Right lobe of liver (tissue), 4 donors: ENCODE measurements at regions not wholly inside any gene's neighbourhood (a gene's known extent, or its start where the extent isn't known, plus 50 kb on each side); places are given as distances from the start of the nearest gene placed in this dataset.

ENCODE experiments used
- POLR2A ChIP-seq: fragments of 450-650 bp; IDR thresholded peaks from one replicate; pipeline ENCODE4 v1.6.1; 2017; ENCODE audit warnings: antibody characterized with exemption, mild to moderate bottlenecking
- TF ChIP-seq, protein P1 (sequence below), 4 donors: fragments of 200-600 bp in 3 of 4; fragments of 450-650 bp in 1 of 4; IDR thresholded peaks; one replicate each; pipeline versions ENCODE4 v1.5.1 to v1.8.0; 2016 to 2022; ENCODE audit warnings: antibody characterized with exemption in 4 of 4, mild to moderate bottlenecking in 2 of 4
- donor health status: DM: no; HTN: no; CAD: no.
- donor health status: DM: no; HTN: no; CAD: no.
- donor health status: DM: no; HTN: yes; CAD: no.

DNA sequence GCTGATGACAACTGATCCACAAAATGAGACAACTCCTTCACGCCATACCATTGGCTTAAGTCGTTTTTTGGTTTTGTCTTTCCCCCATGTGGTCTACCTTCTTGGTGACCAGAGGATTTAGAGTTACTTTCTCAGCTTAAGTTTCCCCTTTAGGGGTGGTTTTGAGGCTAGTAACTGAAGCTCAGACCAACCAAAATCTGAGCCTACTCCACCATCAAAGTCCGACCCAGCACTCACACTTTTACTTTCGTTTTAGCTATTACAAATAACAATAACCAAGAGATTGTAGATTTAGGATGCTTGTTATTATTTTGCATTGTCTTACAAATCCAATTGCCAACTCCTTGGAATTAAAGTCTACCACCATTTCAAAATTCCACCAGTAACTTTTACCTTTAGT lies 130.6 kb upstream of the MDM1 start:
- no peak for TF ChIP-seq POLR2A
- TF ChIP-seq, protein P1, sequence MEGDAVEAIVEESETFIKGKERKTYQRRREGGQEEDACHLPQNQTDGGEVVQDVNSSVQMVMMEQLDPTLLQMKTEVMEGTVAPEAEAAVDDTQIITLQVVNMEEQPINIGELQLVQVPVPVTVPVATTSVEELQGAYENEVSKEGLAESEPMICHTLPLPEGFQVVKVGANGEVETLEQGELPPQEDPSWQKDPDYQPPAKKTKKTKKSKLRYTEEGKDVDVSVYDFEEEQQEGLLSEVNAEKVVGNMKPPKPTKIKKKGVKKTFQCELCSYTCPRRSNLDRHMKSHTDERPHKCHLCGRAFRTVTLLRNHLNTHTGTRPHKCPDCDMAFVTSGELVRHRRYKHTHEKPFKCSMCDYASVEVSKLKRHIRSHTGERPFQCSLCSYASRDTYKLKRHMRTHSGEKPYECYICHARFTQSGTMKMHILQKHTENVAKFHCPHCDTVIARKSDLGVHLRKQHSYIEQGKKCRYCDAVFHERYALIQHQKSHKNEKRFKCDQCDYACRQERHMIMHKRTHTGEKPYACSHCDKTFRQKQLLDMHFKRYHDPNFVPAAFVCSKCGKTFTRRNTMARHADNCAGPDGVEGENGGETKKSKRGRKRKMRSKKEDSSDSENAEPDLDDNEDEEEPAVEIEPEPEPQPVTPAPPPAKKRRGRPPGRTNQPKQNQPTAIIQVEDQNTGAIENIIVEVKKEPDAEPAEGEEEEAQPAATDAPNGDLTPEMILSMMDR (IDR thresholded peaks at IDR 0.05): no peak
